ENCODE measurements at regions not wholly inside any gene's neighbourhood (a gene's known extent, or its start where the extent isn't known, plus 50 kb on each side); places are given as distances from the start of the nearest gene placed in this dataset.
"Not testable (repeated sequence)": the region's sequence is repeated elsewhere in the genome, so short reads cannot be mapped to it uniquely, and the experiment has no call there.

- no peak for DNase-seq (ENCODE audit: low read depth)
These were observed 206.4 kb downstream of the RHOU start for GRCh38 chr1:228941666-228942065.

DNA sequence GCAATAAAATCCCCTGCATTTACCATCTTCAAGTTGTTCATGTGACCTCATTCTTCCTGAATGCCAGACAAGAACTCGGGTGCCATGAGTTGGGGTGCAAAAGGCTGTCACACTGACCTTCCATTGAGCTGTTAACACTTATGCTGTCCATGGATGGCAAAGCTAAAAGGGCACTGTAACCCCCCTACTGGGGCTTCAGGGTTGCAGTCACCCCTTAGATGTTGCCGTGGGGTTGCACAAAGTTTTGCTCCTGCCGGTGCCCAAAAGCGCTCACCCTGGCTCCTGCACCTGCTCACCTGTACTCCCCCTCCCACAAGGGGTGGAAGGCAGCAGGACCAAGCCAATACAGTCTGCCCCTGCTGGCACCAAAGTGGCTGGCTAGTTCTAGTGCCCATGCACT is 208.2 kb downstream of the RHOU start:
- no peak for DNase-seq (ENCODE audit: low read depth)

DNA sequence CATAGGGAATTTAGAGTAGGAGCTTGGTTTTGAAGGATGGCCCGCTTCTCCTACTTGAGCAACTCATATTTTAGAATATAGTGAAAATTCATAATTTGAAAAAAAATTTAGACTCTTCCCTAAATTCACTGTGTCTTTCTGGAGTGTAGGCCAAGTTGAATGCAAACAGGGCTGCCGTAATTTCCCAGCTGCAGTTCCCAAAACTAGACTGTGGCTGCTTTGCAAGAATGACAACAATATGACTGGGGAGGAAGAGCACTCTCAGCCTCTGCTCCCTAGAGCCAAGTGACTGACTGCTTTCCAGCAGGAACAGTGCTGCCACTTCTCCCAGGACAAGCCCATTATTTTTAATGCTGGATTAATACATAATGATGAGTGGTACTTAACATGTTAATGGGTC is 209.0 kb downstream of the RHOU start:
- DNase-seq (ENCODE audit: low read depth) = no peak

DNA sequence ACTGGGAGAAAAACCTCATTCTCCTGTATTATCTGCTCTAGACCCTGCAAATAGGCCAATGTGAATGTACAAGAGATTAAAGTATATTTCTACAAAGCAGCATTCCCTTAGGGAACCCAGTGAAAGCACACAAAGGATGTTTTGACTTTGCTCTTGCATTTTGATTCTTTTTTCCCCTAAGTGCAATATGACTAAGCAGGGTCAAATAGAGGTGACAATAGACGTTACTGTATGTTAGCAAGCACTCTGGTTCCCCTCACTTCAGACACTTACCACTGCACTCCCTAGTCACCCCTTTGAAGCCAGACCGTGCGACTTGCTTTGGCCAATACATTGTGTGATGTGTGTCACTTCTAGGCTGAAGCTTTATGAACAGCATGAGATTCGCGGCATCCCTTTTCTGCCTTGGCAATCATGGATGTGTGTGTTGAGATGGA is 209.7 kb downstream of the RHOU start:
- no peak for DNase-seq (ENCODE audit: low read depth)

- DNase-seq (ENCODE audit: low read depth) = no peak
These were observed 210.6 kb downstream of the RHOU start for GRCh38 chr1:228945885-228946284.

DNA sequence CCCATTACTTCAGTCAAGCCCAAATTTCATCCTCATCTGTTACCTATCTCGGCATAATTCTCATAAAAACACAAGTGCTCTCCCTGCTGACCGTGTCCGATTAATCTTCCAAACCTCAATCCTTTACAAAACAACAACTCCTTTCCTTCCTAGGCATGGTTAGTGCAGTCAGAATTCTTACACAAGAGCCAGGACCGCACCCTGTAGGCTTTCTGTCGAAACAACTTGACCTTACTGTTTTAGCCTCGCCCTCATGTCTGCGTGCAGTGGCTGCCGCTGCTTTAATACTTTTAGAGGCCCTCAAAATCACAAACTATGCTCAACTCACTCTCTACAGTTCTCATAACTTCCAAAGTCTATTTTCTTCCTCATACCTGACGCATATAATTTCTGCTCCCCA is 214.3 kb downstream of the RHOU start:
- not testable (repeated sequence) for DNase-seq (ENCODE audit: low read depth)

- no peak for DNase-seq (ENCODE audit: low read depth)
These were observed 217.9 kb downstream of the RHOU start for GRCh38 chr1:228953207-228953606.

- DNase-seq (ENCODE audit: low read depth) = not testable (repeated sequence)
These were observed 218.5 kb downstream of the RHOU start for GRCh38 chr1:228953808-228954207.

GRCh38 chr1:228955691-228956090 is 220.4 kb downstream of the RHOU start:
- DNase-seq (ENCODE audit: low read depth) = no peak

DNA sequence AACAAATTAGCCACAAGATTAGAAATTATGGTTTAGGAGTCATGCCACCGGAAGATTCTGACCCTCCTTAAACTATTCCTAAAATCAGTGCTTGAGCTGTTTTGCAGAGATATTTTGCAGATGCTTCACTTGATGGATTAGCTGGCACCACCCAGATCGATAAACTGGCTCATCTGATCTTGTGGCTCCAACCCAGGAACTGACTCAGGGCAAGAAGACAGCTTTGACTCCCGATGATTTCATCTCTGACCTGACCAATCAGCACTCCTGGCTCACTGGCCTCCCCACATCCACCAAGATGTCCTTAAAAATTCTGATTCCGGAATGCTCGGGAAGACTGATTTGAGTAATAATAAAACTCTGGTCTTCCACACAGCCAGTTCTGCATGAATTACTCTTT is 221.6 kb downstream of the RHOU start:
- DNase-seq (ENCODE audit: low read depth) = no peak

DNA sequence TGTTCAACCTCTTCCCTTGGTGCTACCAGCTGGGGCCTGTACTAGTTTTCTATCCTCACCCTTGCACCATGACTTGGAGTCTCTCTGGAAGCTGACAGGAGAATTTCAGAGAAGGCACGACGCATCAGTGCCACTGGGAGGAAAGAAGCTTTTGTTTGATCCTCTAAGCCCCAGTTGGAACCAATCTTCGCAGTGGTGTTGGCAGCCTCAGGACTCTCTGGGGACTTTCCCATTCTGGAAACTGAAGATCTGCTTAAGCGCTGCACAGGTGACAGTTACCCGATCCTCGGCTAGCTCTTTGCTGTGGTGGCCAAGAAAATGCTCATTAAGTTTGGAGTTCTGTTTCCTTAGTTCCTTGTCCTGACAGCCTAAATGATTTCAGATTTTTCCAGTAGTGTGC is 222.3 kb downstream of the RHOU start:
- no peak for DNase-seq (ENCODE audit: low read depth)

GRCh38 chr1:228958121-228958520 is 222.8 kb downstream of the RHOU start:
- DNase-seq (ENCODE audit: low read depth) = no peak

DNA sequence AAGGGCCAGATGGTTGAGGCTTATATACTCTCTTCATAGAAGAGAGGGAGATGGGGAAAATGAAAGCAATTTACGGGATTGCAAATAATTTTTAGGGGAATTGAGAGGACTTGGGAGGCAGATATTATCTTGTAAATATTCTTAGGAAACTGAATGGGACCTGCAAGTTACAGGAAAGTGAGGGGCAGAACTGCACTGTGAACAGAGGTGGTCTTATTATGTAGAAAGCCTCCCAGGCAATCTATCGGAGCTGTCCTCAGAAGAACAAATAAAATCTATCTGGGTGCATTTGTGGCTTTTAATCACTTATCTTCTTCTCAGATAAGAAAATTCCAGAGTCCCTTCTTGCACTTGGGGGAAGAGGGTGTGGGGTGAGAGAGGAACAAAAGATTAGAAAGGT is 223.5 kb downstream of the RHOU start:
- DNase-seq (ENCODE audit: low read depth) = no peak

- DNase-seq (ENCODE audit: low read depth) = no peak
These were observed 225.4 kb downstream of the RHOU start for GRCh38 chr1:228960705-228961104.

DNA sequence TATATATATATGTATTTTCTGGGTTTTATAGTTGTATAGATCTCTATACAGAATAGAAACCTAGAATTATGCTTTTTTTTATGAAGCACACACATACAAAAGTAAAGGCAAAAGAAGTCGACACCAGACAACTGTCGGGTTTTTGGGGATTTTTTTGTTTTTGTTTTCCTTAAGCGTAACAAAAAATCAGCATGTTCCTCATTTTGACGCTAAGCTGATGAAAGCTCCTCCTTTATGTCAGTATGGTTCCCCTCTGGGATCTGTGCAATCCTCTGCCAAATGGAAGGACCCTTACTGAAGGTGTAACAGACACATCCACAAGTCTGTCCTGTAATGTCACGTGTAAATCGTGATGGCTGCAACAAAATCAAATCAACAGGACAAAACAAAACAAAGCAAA is 226.2 kb downstream of the RHOU start:
- DNase-seq (ENCODE audit: low read depth) = no peak

DNA sequence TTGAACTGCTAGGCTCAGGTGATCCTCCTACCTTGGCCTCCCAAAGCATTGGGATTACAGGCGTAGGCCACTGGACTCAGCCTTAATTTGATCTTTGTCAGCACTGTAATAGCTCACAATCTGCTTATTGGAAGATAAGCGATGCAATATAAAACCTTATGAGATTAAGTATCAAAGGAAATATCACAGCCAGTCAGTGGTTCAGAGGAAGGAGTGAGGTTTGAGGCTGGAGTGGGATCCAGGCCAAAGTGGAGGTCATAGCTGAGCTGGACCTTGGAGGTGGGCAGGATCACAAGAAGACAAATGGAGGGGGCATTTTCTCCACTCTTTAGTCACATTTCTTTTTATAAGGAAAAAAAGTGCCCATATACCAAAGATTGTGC is 228.5 kb downstream of the RHOU start:
- no peak for DNase-seq (ENCODE audit: low read depth)

DNA sequence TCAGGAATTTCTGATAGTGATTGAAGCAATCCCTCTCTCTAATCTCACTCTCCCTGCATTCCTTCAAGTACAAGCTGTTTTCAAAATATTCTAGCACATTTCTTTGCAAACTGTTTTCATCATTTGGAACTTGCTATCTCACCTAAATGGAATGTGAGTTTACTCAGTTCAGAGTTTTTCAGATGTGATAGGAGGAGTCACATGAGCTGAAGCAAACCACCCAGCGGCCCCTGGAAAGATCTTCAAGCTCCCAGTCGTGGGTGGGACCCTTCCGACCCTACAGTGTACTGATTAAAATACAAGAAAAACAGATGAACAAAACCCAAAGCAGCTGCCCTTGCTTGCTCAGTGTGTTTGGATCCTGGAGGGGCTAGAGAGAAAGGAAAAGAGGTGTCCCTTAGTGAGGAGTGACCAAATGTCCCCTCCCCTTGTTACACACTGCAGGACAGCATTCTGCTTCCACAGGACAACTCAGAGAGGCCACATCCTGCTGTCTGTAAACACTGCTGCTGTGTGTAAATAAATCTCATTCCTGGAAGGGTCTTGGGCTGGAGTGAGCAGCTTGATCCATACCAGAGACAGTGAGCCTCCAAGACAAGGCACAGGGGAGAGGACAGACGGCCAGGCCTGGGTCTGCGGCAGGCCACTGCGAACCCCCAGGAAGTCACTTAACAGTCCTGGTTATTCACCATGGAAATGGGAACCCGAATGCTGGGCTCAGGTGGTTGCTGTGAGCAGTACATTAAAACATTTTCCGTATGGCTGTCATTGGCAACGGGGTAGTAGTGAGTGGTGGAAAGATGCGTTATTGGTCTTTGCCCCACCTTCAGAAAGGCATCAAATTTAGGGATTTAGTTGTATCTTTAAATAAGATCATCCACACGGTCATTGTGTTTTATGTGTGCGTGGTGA is 229.2 kb downstream of the RHOU start:
- no peak for DNase-seq (ENCODE audit: low read depth)

GRCh38 chr1:228968891-228969606 is 233.8 kb downstream of the RHOU start:
- no peak for DNase-seq (ENCODE audit: low read depth)

DNA sequence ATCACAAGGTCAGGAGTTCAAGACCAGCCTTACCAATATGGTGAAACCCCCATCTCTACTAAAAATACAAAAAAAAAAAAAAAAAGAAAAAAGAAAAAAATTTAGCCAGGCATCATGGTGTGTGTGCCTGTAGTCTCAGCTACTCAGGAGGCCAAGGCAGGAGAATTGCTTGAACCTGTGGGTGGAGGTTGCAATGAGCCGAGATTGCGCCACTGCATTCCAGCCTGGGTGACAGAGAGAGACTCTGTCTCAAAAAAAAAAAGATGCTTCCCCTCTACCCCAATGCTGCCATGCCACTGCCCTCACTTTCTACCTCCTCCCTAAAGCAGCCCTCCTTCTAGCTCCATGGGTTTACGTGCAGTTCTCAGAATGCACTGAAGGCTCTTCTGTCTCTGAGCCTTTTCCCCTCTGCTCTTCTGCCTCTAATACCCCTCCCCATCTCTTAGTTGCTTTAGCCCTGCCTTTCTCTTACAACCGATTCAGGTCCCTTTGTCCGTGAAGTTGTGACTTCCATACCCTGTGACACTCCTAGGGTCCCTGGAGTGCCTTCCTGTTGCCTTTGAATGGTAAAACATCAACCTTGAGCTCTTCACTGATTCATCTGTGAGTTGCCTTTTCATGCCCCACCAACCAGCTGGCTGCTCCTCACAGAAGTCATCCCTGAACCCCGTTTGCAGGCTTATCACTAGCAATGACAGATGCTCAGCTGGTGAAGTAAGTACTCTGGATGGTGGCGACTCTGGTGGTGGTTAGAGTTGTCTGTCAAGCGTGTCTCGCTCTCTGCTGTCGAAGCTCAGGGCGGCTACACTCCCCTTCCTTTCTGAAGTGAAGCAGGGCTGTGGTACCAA is 234.9 kb downstream of the RHOU start:
- DNase-seq (ENCODE audit: low read depth) = no peak

- DNase-seq (ENCODE audit: low read depth) = no peak
These were observed 237.3 kb downstream of the RHOU start for GRCh38 chr1:228972576-228972975.

DNA sequence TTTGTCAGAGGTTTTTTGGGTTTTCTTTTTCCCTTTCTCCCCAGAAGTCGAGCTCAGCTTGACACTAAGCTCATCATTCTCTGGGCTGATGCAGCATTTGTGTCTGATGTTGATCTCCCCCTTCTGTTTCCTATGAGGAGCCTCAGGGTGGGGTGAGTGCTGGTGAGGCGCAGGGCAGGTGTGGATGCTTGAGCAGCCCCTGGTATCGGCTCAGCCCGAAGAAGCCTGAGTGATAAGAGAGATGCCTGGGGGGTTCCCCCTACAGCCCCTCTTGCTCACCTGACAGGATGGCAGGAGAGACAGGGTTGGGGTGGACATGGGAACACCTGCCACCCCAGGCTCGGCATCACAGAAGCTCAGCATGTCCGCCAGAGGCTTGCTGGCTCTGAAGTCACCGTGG is 239.0 kb downstream of the RHOU start:
- DNase-seq (ENCODE audit: low read depth) = no peak

- no peak for DNase-seq (ENCODE audit: low read depth)
These were observed 240.1 kb downstream of the RHOU start for GRCh38 chr1:228975238-228975907.

Data from T-helper 22 cell (primary cell).